Spleen (tissue), 7 donors: ENCODE measurements at regions not wholly inside any gene's neighbourhood (a gene's known extent, or its start where the extent isn't known, plus 50 kb on each side); places are given as distances from the start of the nearest gene placed in this dataset.

Experiments used
- POLR2A ChIP-seq, 3 donors: fragments of 450-650 bp; IDR thresholded peaks; one replicate each; pipeline ENCODE4 v1.5.1; 2017; ENCODE audit warnings: antibody characterized with exemption in 3 of 3, mild to moderate bottlenecking in 1 of 3
- TF ChIP-seq, protein P1 (sequence below), 11 experiments: fragments of 200-600 bp in 7 of 11; fragments of 450-650 bp in 4 of 11; sonication (generic) in 4 of 11; IDR thresholded peaks in 8 of 11; conservative IDR thresholded peaks in 3 of 11; 1 replicate in 7 of 11; 2 replicates in 4 of 11; pipeline versions ENCODE4 v1.4.0 to v1.8.0; 2016 to 2021; ENCODE audit warnings: antibody characterized with exemption in 11 of 11, inconsistent platforms in 4 of 11, mild to moderate bottlenecking in 1 of 11
- donor health status: DM: no; HTN: no; CAD: no; lungs with moderate emphysema.
- donor health status: DM: no; HTN: no; CAD: no.
- donor health status: DM: no; HTN: no; CAD: no.

DNA sequence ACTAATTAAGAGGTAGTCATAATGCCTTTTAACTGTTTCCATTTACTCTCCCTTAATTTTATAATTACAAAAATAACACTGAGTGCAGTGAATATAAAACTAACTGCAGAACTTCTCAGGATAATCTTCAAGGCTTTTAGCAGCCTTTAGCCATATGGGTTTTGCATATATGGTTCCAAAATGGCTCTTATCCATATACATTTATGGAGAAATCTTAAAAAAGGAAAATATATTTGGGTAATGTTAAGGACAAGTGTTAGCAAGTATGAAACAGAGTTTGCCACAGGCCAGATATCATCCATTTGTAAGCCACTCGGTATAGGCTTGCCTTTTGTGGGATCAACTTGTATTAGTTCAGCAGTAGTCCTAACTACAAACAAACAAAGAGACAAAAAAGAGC is 423.4 kb downstream of the PDHA2 start:
- TF ChIP-seq, protein P1, sequence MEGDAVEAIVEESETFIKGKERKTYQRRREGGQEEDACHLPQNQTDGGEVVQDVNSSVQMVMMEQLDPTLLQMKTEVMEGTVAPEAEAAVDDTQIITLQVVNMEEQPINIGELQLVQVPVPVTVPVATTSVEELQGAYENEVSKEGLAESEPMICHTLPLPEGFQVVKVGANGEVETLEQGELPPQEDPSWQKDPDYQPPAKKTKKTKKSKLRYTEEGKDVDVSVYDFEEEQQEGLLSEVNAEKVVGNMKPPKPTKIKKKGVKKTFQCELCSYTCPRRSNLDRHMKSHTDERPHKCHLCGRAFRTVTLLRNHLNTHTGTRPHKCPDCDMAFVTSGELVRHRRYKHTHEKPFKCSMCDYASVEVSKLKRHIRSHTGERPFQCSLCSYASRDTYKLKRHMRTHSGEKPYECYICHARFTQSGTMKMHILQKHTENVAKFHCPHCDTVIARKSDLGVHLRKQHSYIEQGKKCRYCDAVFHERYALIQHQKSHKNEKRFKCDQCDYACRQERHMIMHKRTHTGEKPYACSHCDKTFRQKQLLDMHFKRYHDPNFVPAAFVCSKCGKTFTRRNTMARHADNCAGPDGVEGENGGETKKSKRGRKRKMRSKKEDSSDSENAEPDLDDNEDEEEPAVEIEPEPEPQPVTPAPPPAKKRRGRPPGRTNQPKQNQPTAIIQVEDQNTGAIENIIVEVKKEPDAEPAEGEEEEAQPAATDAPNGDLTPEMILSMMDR (IDR thresholded peaks at IDR 0.05 in 8 of 11, conservative IDR thresholded peaks at IDR 0.05 in 3 of 11), result no peak
- no peak for TF ChIP-seq POLR2A (IDR thresholded peaks at IDR 0.05)
